IMR-90 (cell line): ENCODE measurements at regions not wholly inside any gene's neighbourhood (a gene's known extent, or its start where the extent isn't known, plus 50 kb on each side); places are given as distances from the start of the nearest gene placed in this dataset.

Experiments
- ATAC-seq: fragments of 200-7000 bp; cut with Tn5 transposase; 2 replicates; pipeline ENCODE4 v1.9.1; 2020; ENCODE audit warnings: low read depth, mild to moderate bottlenecking, moderate library complexity
- BruUV-seq: library from RNA; stranded (reverse); fragments of 400-500 nt; replicated peaks from 2 replicates; lab custom pipeline; 2021; lab: Mats Ljungman, UMichigan
- CTCF ChIA-PET: fragments of 300-600 bp; formaldehyde crosslinking; extraction: SDS; loops from one replicate; lab custom pipeline; 2021; ENCODE audit warnings: antibody characterized with exemption; lab: Yijun Ruan, JAX
- POLR2A ChIA-PET: fragments of 300-600 bp; sonication (Branson Sonifier 250); formaldehyde crosslinking; loops from one replicate; lab custom pipeline; 2022; ENCODE audit warnings: antibody characterized with exemption; ENCODE audit not compliant: unreplicated experiment; lab: Charles Lee
- DNase-seq: peaks from one replicate; pipeline ENCODE4 v3.0.0; 2013
- H2AFZ ChIP-seq: replicated peaks from 2 replicates; pipeline ENCODE3; 2013; ENCODE audit warnings: low read length, mild to moderate bottlenecking; ENCODE audit not compliant: poor library complexity
- H2AK5ac ChIP-seq: 2 replicates; pipeline ENCODE4 v1.6.1; 2013; ENCODE audit warnings: low read depth, low read length, inconsistent platforms
- H2AK9ac ChIP-seq: replicated peaks from 2 replicates; pipeline ENCODE3; 2013; ENCODE audit warnings: mild to moderate bottlenecking, low read depth, low read length, moderate library complexity; ENCODE audit not compliant: poor library complexity
- H2BK120ac ChIP-seq: 2 replicates; pipeline ENCODE4 v1.6.1; 2013; ENCODE audit warnings: low read depth, low read length, inconsistent platforms
- H2BK15ac ChIP-seq: 3 replicates; pipeline ENCODE4 v1.6.1; 2013; ENCODE audit warnings: low read depth, low read length, inconsistent platforms
- H2BK20ac ChIP-seq: 2 replicates; pipeline ENCODE4 v1.6.1; 2013; ENCODE audit warnings: low read depth, mild to moderate bottlenecking, inconsistent platforms, low read length, moderate library complexity
- H2BK5ac ChIP-seq: 2 replicates; pipeline ENCODE4 v1.6.1; 2013; ENCODE audit warnings: mild to moderate bottlenecking, low read depth, low read length, inconsistent platforms; ENCODE audit not compliant: poor library complexity, severe bottlenecking
- H3K14ac ChIP-seq: replicated peaks from 2 replicates; pipeline ENCODE4 v1.6.1; 2013; ENCODE audit warnings: low read depth, low read length, inconsistent platforms
- H3K18ac ChIP-seq: 2 replicates; pipeline ENCODE4 v1.6.1; 2013; ENCODE audit warnings: low read depth, low read length, control low read depth
- H3K23ac ChIP-seq: 2 replicates; pipeline ENCODE4 v1.6.1; 2013; ENCODE audit warnings: low read depth, low read length, inconsistent platforms
- H3K27ac ChIP-seq: 2 replicates; pipeline ENCODE4 v1.5.1; 2013; ENCODE audit warnings: mild to moderate bottlenecking, control low read depth, low read length; ENCODE audit not compliant: insufficient read depth
- H3K27me3 ChIP-seq: 2 replicates; pipeline ENCODE4 v1.6.1; 2013; ENCODE audit warnings: low read length; ENCODE audit not compliant: control insufficient read depth, insufficient read depth
- H3K36me3 ChIP-seq: 2 replicates; pipeline ENCODE4 v1.6.1; 2013; ENCODE audit warnings: low read length, mixed read lengths; ENCODE audit not compliant: control insufficient read depth, insufficient read depth
- H3K4ac ChIP-seq: 2 replicates; pipeline ENCODE4 v1.6.1; 2013; ENCODE audit warnings: low read depth, low read length, inconsistent platforms
- H3K4me1 ChIP-seq: 2 replicates; pipeline ENCODE4 v1.6.1; 2013; ENCODE audit warnings: low read length, mixed read lengths; ENCODE audit not compliant: control insufficient read depth, insufficient read depth
- H3K4me2 ChIP-seq: 2 replicates; pipeline ENCODE4 v1.6.1; 2013; ENCODE audit warnings: low read depth, mild to moderate bottlenecking, control low read depth, low read length, moderate library complexity
- H3K4me3 ChIP-seq: 2 replicates; pipeline ENCODE4 v1.5.1; 2013; ENCODE audit warnings: low read depth, mild to moderate bottlenecking, control low read depth, low read length, moderate library complexity; ENCODE audit not compliant: insufficient read depth
- H3K56ac ChIP-seq: 2 replicates; pipeline ENCODE4 v1.6.1; 2013; ENCODE audit warnings: low read length, inconsistent platforms; ENCODE audit not compliant: insufficient read depth; ENCODE audit errors: extremely low read depth
- H3K79me1 ChIP-seq, 2 experiments: 2 replicates each; pipeline ENCODE4 v1.6.1; 2013; ENCODE audit warnings: low read length in 2 of 2, inconsistent platforms in 1 of 2, low read depth in 1 of 2
- H3K9ac ChIP-seq: 2 replicates; pipeline ENCODE4 v1.6.1; 2013; ENCODE audit warnings: low read depth, low read length, control low read depth
- H3K9me1 ChIP-seq: 2 replicates; pipeline ENCODE4 v1.6.1; 2013; ENCODE audit warnings: low read length, inconsistent platforms; ENCODE audit not compliant: insufficient read depth
- H3K9me3 ChIP-seq: 2 replicates; pipeline ENCODE4 v1.6.1; 2013; ENCODE audit warnings: low read length; ENCODE audit not compliant: control insufficient read depth, insufficient read depth
- H4K20me1 ChIP-seq: 2 replicates; pipeline ENCODE4 v1.6.1; 2013; ENCODE audit warnings: low read length, inconsistent platforms; ENCODE audit not compliant: insufficient read depth
- H4K5ac ChIP-seq: 2 replicates; pipeline ENCODE4 v1.6.1; 2013; ENCODE audit warnings: mild to moderate bottlenecking, low read depth, low read length, control low read depth
- H4K8ac ChIP-seq, 2 experiments: 2 replicates each; pipeline ENCODE4 v1.6.1; 2013; ENCODE audit warnings: low read depth in 2 of 2, low read length in 2 of 2, control low read depth in 1 of 2, inconsistent platforms in 1 of 2
- H4K91ac ChIP-seq: 2 replicates; pipeline ENCODE4 v1.6.1; 2013; ENCODE audit warnings: low read depth, low read length, inconsistent platforms; ENCODE audit not compliant: insufficient read depth
- CHD1 ChIP-seq: IDR thresholded peaks from 2 replicates; pipeline ENCODE4 v1.6.1; 2012; ENCODE audit warnings: low read depth, low read length, improper control_type of control experiment
- FOS ChIP-seq: fragments of 150-350 bp; IDR thresholded peaks from 2 replicates; pipeline ENCODE4 v1.6.1; 2016; ENCODE audit warnings: low read depth, low read length
- MAZ ChIP-seq: IDR thresholded peaks from 2 replicates; pipeline ENCODE4 v1.6.1; 2012; ENCODE audit warnings: low read depth, mild to moderate bottlenecking, low read length, improper control_type of control experiment, moderate library complexity, borderline replicate concordance
- MXI1 ChIP-seq: IDR thresholded peaks from 2 replicates; pipeline ENCODE4 v1.6.1; 2012; ENCODE audit warnings: low read depth, mild to moderate bottlenecking, low read length, moderate library complexity, borderline replicate concordance
- POLR2A ChIP-seq: IDR thresholded peaks from 2 replicates; pipeline ENCODE4 v1.6.1; 2012; ENCODE audit warnings: mild to moderate bottlenecking, low read depth, low read length
- RAD21 ChIP-seq: IDR thresholded peaks from 2 replicates; pipeline ENCODE4 v1.6.1; 2012; ENCODE audit warnings: low read length, improper control_type of control experiment
- RFX5 ChIP-seq: IDR thresholded peaks from 2 replicates; pipeline ENCODE4 v1.8.0; 2012; ENCODE audit warnings: low read depth, mild to moderate bottlenecking, low read length, moderate library complexity
- WGBS, 2 experiments: methylation state at CpG; one replicate each; pipeline versions ENCODE4 v1.1.5 to v1.1.7; 2013; ENCODE audit warnings: missing lambda C conversion rate in 2 of 2; ENCODE audit not compliant: insufficient read length in 1 of 2; ENCODE audit errors: extremely low coverage in 2 of 2; 5-methylcytosine and 5-hydroxymethylcytosine counted together
- dilution Hi-C: fragments of 300-500 bp; cut with HindIII; formaldehyde crosslinking; loops from one replicate; pipeline ENCODE4 v1.14.3; 2018; ENCODE audit warnings: low sequenced_read_pairs; ENCODE audit not compliant: unreplicated experiment
- in situ Hi-C: fragments of 300-500 bp; cut with MboI; formaldehyde crosslinking; loops from 3 replicates; pipeline ENCODE4 v1.14.3; 2019; ENCODE audit warnings: low sequenced_read_pairs, inconsistent platforms, mixed read lengths
- intact Hi-C: fragments of 100-400 bp; cut with micrococcal nuclease; formaldehyde crosslinking; loops from 2 replicates; pipeline ENCODE4 v1.10.0; 2022
- TF ChIP-seq, protein P1 (sequence below): fragments of 150-350 bp; IDR thresholded peaks from 2 replicates; pipeline ENCODE4 v1.6.1; 2016; ENCODE audit warnings: low read depth, mild to moderate bottlenecking, low read length, moderate library complexity, borderline replicate concordance
- TF ChIP-seq, protein P2 (sequence below): conservative IDR thresholded peaks from 2 replicates; pipeline ENCODE4 v1.5.1; 2012; ENCODE audit warnings: mild to moderate bottlenecking, low read depth, low read length, improper control_type of control experiment
- TF ChIP-seq, protein P3 (sequence below): fragments of 150-350 bp; IDR thresholded peaks from 2 replicates; pipeline ENCODE4 v1.6.1; 2017; ENCODE audit warnings: mild to moderate bottlenecking, antibody characterized with exemption, low read length, low read depth

DNA sequence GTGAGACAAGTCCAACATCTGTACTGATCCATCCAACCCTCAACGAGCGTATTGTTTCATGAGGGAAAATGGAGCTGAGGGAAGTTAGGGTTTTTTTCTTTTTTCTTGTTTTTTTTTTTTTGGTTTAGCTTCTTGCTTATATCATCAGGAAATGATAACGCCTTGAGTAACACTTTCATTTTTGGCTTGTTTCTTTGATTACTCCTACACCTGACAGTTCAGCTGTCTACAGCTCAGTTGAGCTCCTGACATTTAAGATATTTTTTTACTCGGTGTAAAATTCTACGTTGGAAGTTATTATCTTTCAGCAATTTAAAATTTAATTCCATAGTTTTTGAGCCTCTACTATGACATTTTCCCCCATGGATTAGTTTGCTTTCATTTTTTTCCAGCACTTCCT, 691.0 kb upstream of the HTR2C start:
- no peak for DNase-seq
- no peak overlapping the region for H4K5ac ChIP-seq
- no peak overlapping the region for H2AK9ac ChIP-seq
- H3K23ac ChIP-seq = no peak overlapping the region
- no peak for TF ChIP-seq MXI1
- TF ChIP-seq, protein P1, sequence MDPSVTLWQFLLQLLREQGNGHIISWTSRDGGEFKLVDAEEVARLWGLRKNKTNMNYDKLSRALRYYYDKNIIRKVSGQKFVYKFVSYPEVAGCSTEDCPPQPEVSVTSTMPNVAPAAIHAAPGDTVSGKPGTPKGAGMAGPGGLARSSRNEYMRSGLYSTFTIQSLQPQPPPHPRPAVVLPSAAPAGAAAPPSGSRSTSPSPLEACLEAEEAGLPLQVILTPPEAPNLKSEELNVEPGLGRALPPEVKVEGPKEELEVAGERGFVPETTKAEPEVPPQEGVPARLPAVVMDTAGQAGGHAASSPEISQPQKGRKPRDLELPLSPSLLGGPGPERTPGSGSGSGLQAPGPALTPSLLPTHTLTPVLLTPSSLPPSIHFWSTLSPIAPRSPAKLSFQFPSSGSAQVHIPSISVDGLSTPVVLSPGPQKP = no peak
- no peak for TF ChIP-seq POLR2A
- no peak for TF ChIP-seq RFX5
- no peak for TF ChIP-seq MAZ
- no peak for TF ChIP-seq FOS
- no peak for TF ChIP-seq RAD21
- TF ChIP-seq, protein P2, sequence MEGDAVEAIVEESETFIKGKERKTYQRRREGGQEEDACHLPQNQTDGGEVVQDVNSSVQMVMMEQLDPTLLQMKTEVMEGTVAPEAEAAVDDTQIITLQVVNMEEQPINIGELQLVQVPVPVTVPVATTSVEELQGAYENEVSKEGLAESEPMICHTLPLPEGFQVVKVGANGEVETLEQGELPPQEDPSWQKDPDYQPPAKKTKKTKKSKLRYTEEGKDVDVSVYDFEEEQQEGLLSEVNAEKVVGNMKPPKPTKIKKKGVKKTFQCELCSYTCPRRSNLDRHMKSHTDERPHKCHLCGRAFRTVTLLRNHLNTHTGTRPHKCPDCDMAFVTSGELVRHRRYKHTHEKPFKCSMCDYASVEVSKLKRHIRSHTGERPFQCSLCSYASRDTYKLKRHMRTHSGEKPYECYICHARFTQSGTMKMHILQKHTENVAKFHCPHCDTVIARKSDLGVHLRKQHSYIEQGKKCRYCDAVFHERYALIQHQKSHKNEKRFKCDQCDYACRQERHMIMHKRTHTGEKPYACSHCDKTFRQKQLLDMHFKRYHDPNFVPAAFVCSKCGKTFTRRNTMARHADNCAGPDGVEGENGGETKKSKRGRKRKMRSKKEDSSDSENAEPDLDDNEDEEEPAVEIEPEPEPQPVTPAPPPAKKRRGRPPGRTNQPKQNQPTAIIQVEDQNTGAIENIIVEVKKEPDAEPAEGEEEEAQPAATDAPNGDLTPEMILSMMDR = no peak
- no peak for TF ChIP-seq CHD1
- TF ChIP-seq, protein P3, sequence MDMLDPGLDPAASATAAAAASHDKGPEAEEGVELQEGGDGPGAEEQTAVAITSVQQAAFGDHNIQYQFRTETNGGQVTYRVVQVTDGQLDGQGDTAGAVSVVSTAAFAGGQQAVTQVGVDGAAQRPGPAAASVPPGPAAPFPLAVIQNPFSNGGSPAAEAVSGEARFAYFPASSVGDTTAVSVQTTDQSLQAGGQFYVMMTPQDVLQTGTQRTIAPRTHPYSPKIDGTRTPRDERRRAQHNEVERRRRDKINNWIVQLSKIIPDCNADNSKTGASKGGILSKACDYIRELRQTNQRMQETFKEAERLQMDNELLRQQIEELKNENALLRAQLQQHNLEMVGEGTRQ = no peak
- no peak overlapping the region for H4K8ac ChIP-seq
- no peak overlapping the region for H3K4ac ChIP-seq
- in situ Hi-C loops (no loop called here), dilution Hi-C loops (no loop called here), intact Hi-C loops (no loop called here)
- no peak overlapping the region for H2AK5ac ChIP-seq
- no peak overlapping the region for H4K91ac ChIP-seq
- no CpG with 5 or more reads among the region's 5 CpGs for WGBS, 2 experiments
- no peaks in the 10 kb centered on the region for H3K79me1 ChIP-seq
- H3K14ac ChIP-seq = no peak overlapping the region
- H3K4me1 ChIP-seq = no peaks in the 10 kb centered on the region
- no peaks in the 10 kb centered on the region for H3K9me1 ChIP-seq
- no peak overlapping the region for H3K18ac ChIP-seq
- H2BK120ac ChIP-seq = no peak overlapping the region
- CTCF ChIA-PET = no interaction called here
- H3K4me3 ChIP-seq = no peak overlapping the region
- no peak for ATAC-seq
- H3K56ac ChIP-seq = no peak overlapping the region
- no peak overlapping the region for H2BK20ac ChIP-seq
- H2AFZ ChIP-seq = no peak overlapping the region
- no peak overlapping the region for H2BK15ac ChIP-seq
- H3K27me3 ChIP-seq = no peaks in the 10 kb centered on the region
- no peak overlapping the region for H3K27ac ChIP-seq
- no peaks in the 10 kb centered on the region for H3K36me3 ChIP-seq
- H2BK5ac ChIP-seq = no peak overlapping the region
- POLR2A ChIA-PET = no interaction called here
- no TSS peak for BruUV-seq
- H3K9me3 ChIP-seq = no peaks in the 10 kb centered on the region
- H4K20me1 ChIP-seq = no peaks in the 10 kb centered on the region
- H3K9ac ChIP-seq = no peak overlapping the region
- no peak overlapping the region for H3K4me2 ChIP-seq
